Caco-2 (cell line): ENCODE measurements at regions not wholly inside any gene's neighbourhood (a gene's known extent, or its start where the extent isn't known, plus 50 kb on each side); places are given as distances from the start of the nearest gene placed in this dataset.

Source experiments
- BruUV-seq: library from RNA; stranded (reverse); fragments of 400-500 nt; replicated peaks from 2 replicates; lab custom pipeline; 2021; lab: Mats Ljungman, UMichigan
- CTCF ChIA-PET: fragments of 300-600 bp; sonication (Branson Sonifier 250); formaldehyde crosslinking; loops from one replicate; lab custom pipeline; 2022; ENCODE audit warnings: antibody characterized with exemption; lab: Charles Lee
- POLR2A ChIA-PET: fragments of 300-600 bp; sonication (Branson Sonifier 250); formaldehyde crosslinking; loops from one replicate; lab custom pipeline; 2022; ENCODE audit warnings: antibody characterized with exemption; lab: Charles Lee
- DNase-seq, 2 experiments: peaks; one replicate each; pipeline versions ENCODE4 v3.0.0 to v3.0.0-alpha.2; 2020 to 2022
- H3K27me3 ChIP-seq: replicated peaks from 2 replicates; pipeline ENCODE4 v1.6.0; 2011; ENCODE audit warnings: low read length; ENCODE audit not compliant: control insufficient read depth, insufficient read depth
- H3K36me3 ChIP-seq: 2 replicates; pipeline ENCODE4 v1.5.1; 2011; ENCODE audit warnings: low read length; ENCODE audit not compliant: control insufficient read depth, insufficient read depth
- H3K4me1 ChIP-seq: fragments of 250-450 bp; sonication (Bioruptor Pico); 2 replicates; pipeline ENCODE4 v1.5.1; 2020; ENCODE audit warnings: mild to moderate bottlenecking
- H3K4me3 ChIP-seq: 2 replicates; pipeline ENCODE4 v1.5.1; 2011; ENCODE audit warnings: low read depth, mild to moderate bottlenecking, control low read depth, low read length
- H3K9me3 ChIP-seq: fragments of 250-450 bp; sonication (Bioruptor Pico); 2 replicates; pipeline ENCODE4 v1.5.1; 2020; ENCODE audit warnings: mild to moderate bottlenecking, moderate library complexity
- H3K27ac Mint-ChIP-seq: one replicate; pipeline ENCODE4 v1.8.0; 2022; ENCODE audit warnings: mixed read lengths; ENCODE audit not compliant: unreplicated experiment
- H3K27me3 Mint-ChIP-seq: one replicate; pipeline ENCODE4 v1.8.0; 2022; ENCODE audit warnings: mixed read lengths; ENCODE audit not compliant: insufficient read depth, unreplicated experiment
- H3K36me3 Mint-ChIP-seq: one replicate; pipeline ENCODE4 v1.8.0; 2022; ENCODE audit warnings: mild to moderate bottlenecking, mixed read lengths; ENCODE audit not compliant: insufficient read depth, unreplicated experiment
- H3K4me1 Mint-ChIP-seq: one replicate; pipeline ENCODE4 v1.8.0; 2022; ENCODE audit warnings: low read depth, mixed read lengths; ENCODE audit not compliant: unreplicated experiment
- H3K4me3 Mint-ChIP-seq: one replicate; pipeline ENCODE4 v1.8.0; 2022; ENCODE audit warnings: mild to moderate bottlenecking, moderate library complexity, mixed read lengths; ENCODE audit not compliant: unreplicated experiment
- H3K9me3 Mint-ChIP-seq: one replicate; pipeline ENCODE4 v1.8.0; 2022; ENCODE audit warnings: mixed read lengths; ENCODE audit not compliant: unreplicated experiment
- intact Hi-C: fragments of 100-400 bp; cut with micrococcal nuclease; formaldehyde crosslinking; loops from one replicate; pipeline ENCODE4 v1.10.0; 2022; ENCODE audit not compliant: unreplicated experiment
- TF ChIP-seq, protein P1 (sequence below), 2 experiments: fragments of 200-600 bp in 1 of 2; IDR thresholded peaks; 1 replicate in 1 of 2; 2 replicates in 1 of 2; pipeline versions ENCODE4 v1.5.1 to v1.8.0; 2011 to 2022; ENCODE audit warnings: antibody characterized with exemption in 1 of 2, control low read depth in 1 of 2, inconsistent platforms in 1 of 2, low read depth in 1 of 2, low read length in 1 of 2, mild to moderate bottlenecking in 1 of 2, moderate library complexity in 1 of 2; ENCODE audit not compliant: insufficient read depth in 1 of 2, severe bottlenecking in 1 of 2, unreplicated experiment in 1 of 2

DNA sequence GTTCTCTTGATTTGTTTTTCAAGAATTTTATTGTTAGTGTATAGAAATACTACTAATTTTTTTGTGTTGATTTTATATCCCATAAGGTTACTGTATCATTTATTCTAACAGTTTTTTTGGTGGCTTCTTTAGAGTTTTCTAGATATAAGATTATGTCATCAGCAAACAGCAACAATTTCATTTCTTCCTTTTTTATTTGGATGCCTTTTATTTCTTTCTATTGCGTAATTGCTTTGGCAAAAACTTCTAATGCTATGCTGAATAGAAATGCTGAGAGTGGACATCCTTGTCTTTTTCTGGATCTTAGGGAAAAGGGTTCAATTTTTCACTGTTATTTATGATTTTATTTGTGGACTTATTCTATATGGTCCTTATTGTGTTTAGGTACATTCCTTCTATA lies 298.8 kb downstream of the RPRM start:
- no peak overlapping the region for H3K4me3 Mint-ChIP-seq
- ChIA-PET CTCF (no interaction called here), POLR2A (no interaction called here)
- H3K36me3 Mint-ChIP-seq: no peaks in the 10 kb centered on the region
- no peak overlapping the region for H3K27ac Mint-ChIP-seq
- DNase-seq: no peak
- H3K4me1 Mint-ChIP-seq: no peaks in the 10 kb centered on the region
- H3K4me1 ChIP-seq: no peaks in the 10 kb centered on the region
- H3K27me3 ChIP-seq: no peaks in the 10 kb centered on the region
- H3K36me3 ChIP-seq: no peaks in the 10 kb centered on the region
- intact Hi-C loops: no loop called here
- peaks cover 4% of the 10 kb centered on the region for H3K27me3 Mint-ChIP-seq
- H3K9me3 ChIP-seq: no peaks in the 10 kb centered on the region
- TF ChIP-seq, protein P1, sequence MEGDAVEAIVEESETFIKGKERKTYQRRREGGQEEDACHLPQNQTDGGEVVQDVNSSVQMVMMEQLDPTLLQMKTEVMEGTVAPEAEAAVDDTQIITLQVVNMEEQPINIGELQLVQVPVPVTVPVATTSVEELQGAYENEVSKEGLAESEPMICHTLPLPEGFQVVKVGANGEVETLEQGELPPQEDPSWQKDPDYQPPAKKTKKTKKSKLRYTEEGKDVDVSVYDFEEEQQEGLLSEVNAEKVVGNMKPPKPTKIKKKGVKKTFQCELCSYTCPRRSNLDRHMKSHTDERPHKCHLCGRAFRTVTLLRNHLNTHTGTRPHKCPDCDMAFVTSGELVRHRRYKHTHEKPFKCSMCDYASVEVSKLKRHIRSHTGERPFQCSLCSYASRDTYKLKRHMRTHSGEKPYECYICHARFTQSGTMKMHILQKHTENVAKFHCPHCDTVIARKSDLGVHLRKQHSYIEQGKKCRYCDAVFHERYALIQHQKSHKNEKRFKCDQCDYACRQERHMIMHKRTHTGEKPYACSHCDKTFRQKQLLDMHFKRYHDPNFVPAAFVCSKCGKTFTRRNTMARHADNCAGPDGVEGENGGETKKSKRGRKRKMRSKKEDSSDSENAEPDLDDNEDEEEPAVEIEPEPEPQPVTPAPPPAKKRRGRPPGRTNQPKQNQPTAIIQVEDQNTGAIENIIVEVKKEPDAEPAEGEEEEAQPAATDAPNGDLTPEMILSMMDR (IDR thresholded peaks at IDR 0.05; ENCODE audit: insufficient read depth in 1 of 2, low read depth in 1 of 2, low read length in 1 of 2, severe bottlenecking in 1 of 2, unreplicated experiment in 1 of 2): no peak
- H3K9me3 Mint-ChIP-seq: no peaks in the 10 kb centered on the region
- H3K4me3 ChIP-seq: no peak overlapping the region
- BruUV-seq: no TSS peak

DNA sequence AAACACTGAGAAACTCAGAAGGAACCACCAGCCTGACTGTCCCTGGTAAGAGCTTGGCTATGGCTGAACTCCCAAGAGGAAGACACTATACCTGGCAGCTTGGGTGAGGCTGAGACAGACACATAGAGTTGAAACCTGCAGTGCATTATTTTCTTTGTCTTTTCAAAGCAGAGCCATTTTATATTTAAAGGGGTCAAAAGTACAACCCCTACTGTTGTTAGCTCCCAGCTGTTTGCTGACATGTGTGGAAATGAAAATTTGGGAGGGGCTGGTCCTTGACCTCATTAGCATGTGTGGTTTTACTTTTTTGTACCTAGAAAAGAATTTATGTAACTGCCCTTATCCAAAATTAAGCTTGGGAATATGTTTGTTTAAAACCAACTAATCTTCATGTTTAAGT lies 309.0 kb downstream of the RPRM start:
- Histone ChIP-seq H3K36me3 (no peaks in the 10 kb centered on the region), H3K9me3 (no peaks in the 10 kb centered on the region), H3K4me3 (no peak overlapping the region), H3K27me3 (no peaks in the 10 kb centered on the region), H3K4me1 (no peaks in the 10 kb centered on the region)
- H3K27me3 Mint-ChIP-seq: peaks cover 2% of the 10 kb centered on the region
- no peaks in the 10 kb centered on the region for H3K9me3 Mint-ChIP-seq
- POLR2A ChIA-PET: no interaction called here
- TF ChIP-seq, protein P1 (IDR thresholded peaks at IDR 0.05; ENCODE audit: insufficient read depth in 1 of 2, low read depth in 1 of 2, low read length in 1 of 2, severe bottlenecking in 1 of 2, unreplicated experiment in 1 of 2): no peak
- H3K36me3 Mint-ChIP-seq: no peaks in the 10 kb centered on the region
- no peak for DNase-seq
- CTCF ChIA-PET: no interaction called here
- intact Hi-C loops: loop anchor here (2.0 kb wide), 1 partner anchor 77 kb away; no protein-coding TSS in a partner anchor
- H3K4me1 Mint-ChIP-seq: no peaks in the 10 kb centered on the region
- H3K4me3 Mint-ChIP-seq: no peak overlapping the region
- BruUV-seq: no TSS peak
- no peak overlapping the region for H3K27ac Mint-ChIP-seq

DNA sequence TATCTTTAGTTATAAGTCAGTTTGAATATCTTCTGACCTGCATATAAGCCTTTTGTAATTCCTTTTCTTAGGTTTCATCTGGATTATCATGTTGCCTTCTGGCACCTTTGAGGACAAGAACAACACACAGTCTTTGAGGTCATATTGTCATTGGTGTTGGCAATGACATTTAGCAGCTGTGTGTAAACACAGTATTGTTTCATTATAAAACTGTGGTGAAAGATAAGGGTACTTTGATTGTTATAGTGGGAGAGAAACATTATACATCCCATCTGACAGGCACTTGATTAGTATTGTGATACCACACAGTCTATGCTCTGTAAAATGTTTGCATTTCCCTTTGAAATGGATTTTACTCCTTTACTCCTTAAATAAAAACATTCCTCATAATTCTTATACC lies 313.5 kb downstream of the RPRM start:
- no TSS peak for BruUV-seq
- Mint-ChIP-seq H3K36me3 (no peaks in the 10 kb centered on the region), H3K9me3 (no peaks in the 10 kb centered on the region), H3K27ac (no peak overlapping the region), H3K4me1 (no peaks in the 10 kb centered on the region), H3K4me3 (no peak overlapping the region), H3K27me3 (peaks cover 7% of the 10 kb centered on the region)
- POLR2A ChIA-PET: no interaction called here
- TF ChIP-seq, protein P1 (IDR thresholded peaks at IDR 0.05; ENCODE audit: insufficient read depth in 1 of 2, low read depth in 1 of 2, low read length in 1 of 2, severe bottlenecking in 1 of 2, unreplicated experiment in 1 of 2): no peak
- H3K9me3 ChIP-seq: no peaks in the 10 kb centered on the region
- H3K27me3 ChIP-seq: no peaks in the 10 kb centered on the region
- CTCF ChIA-PET: no interaction called here
- H3K4me3 ChIP-seq: no peak overlapping the region
- no peaks in the 10 kb centered on the region for H3K4me1 ChIP-seq
- no peak for DNase-seq
- no peaks in the 10 kb centered on the region for H3K36me3 ChIP-seq
- intact Hi-C loops: no loop called here
